Activated CD4-positive, alpha-beta T cell treated with anti-CD3 and anti-CD28 coated beads, Interleukin-2, amount 50 U/mL, for 24 hours (primary cell): ENCODE measurements at regions not wholly inside any gene's neighbourhood (a gene's known extent, or its start where the extent isn't known, plus 50 kb on each side); places are given as distances from the start of the nearest gene placed in this dataset.
"Not testable (repeated sequence)": the region's sequence is repeated elsewhere in the genome, so short reads cannot be mapped to it uniquely, and the experiment has no call there.

Source experiments
- DNase-seq, 2 donors: peaks; one replicate each; pipeline ENCODE4 v3.0.0-alpha.2; 2020; ENCODE audit warnings: low read depth in 1 of 2, low spot score in 1 of 2

GRCh38 chr1:30533796-30534550 lies 189.4 kb downstream of the MATN1 start:
- DNase-seq: no peak

GRCh38 chr1:30533141-30533540 lies 190.2 kb downstream of the MATN1 start:
- no peak for DNase-seq

GRCh38 chr1:30532621-30533020 lies 190.8 kb downstream of the MATN1 start:
- DNase-seq: no peak

- DNase-seq: no peak
These were observed 195.8 kb downstream of the MATN1 start for GRCh38 chr1:30527511-30528140.

- no peak for DNase-seq
These were observed 196.6 kb downstream of the MATN1 start for GRCh38 chr1:30526652-30527345.

- DNase-seq: no peak
These were observed 197.3 kb downstream of the MATN1 start for GRCh38 chr1:30525971-30526651.

GRCh38 chr1:30525631-30525970 lies 197.8 kb downstream of the MATN1 start:
- DNase-seq: no peak

GRCh38 chr1:30524840-30525617 lies 198.4 kb downstream of the MATN1 start:
- DNase-seq: no peak

- DNase-seq: not testable (repeated sequence)
These were observed 199.3 kb downstream of the MATN1 start for GRCh38 chr1:30524025-30524555.

GRCh38 chr1:30523055-30524020 lies 200.0 kb downstream of the MATN1 start:
- no peak for DNase-seq

- DNase-seq: no peak
These were observed 201.1 kb downstream of the MATN1 start for GRCh38 chr1:30522031-30523004.

GRCh38 chr1:30521261-30521865 lies 202.0 kb downstream of the MATN1 start:
- no peak for DNase-seq

- no peak for DNase-seq
These were observed 202.9 kb downstream of the MATN1 start for GRCh38 chr1:30520476-30520875.

- no peak for DNase-seq
These were observed 204.1 kb downstream of the MATN1 start for GRCh38 chr1:30519201-30519763.

GRCh38 chr1:30518696-30519095 lies 204.7 kb downstream of the MATN1 start:
- no peak for DNase-seq

- DNase-seq: no peak
These were observed 205.2 kb downstream of the MATN1 start for GRCh38 chr1:30518186-30518585.

GRCh38 chr1:30517666-30518065 lies 205.7 kb downstream of the MATN1 start:
- DNase-seq: not testable (repeated sequence)

GRCh38 chr1:30517241-30517640 lies 206.1 kb downstream of the MATN1 start:
- not testable (repeated sequence) for DNase-seq
